ENCODE measurements at regions not wholly inside any gene's neighbourhood (a gene's known extent, or its start where the extent isn't known, plus 50 kb on each side); places are given as distances from the start of the nearest gene placed in this dataset.
"Not testable (repeated sequence)": the region's sequence is repeated elsewhere in the genome, so short reads cannot be mapped to it uniquely, and the experiment has no call there.

DNA sequence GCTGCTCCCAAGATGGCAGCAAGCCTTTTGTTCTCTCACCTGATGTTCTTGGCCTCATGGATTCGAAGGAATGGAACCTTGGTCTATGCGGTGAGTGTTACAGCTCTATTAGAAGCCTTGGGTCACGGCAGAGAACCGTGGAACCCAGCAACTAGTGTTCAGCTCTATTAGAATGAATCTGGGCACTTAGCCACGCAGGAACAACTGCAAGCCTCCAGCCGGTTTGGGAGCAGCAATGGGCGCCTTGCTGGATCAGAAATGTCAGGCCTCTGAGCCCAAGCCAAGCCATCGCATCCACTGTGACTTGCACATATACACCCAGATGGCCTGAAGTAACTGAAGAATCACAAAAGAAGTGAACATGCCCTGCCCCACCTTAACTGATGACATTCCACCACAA, 1100.7 kb upstream of the PRR20A start:
- Mint-ChIP-seq H3K27me3 (no peaks in the 10 kb centered on the region), H3K4me1 (no peaks in the 10 kb centered on the region), H3K4me3 (no peak overlapping the region), H3K9me3 (peaks cover 18% of the 10 kb centered on the region), H3K27ac (no peak overlapping the region), H3K36me3 (ENCODE audit: low read depth) (no peaks in the 10 kb centered on the region)
- ATAC-seq (replicated peaks) = no peak

DNA sequence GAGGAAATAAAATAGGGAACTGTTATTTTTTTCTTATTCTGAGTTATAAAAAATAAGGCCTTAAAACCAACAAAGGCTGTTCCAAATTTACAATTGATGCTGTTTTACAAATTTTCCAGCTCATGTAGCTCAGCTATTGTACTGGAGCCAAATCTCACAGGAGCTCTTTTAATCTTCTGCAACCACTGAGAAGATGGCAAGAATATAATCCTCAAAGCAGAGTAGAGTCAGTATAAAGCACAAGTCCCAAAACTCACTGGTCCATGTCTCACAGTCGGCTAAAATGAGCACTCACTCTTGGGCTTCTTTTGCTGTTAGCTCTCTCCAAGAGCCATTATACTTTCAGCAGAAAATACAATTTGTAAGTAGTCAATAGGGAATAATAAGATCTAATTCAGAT, 1074.4 kb upstream of the PRR20A start:
- no peak for ATAC-seq (replicated peaks)
- Mint-ChIP-seq H3K27ac (no peak overlapping the region), H3K4me1 (no peaks in the 10 kb centered on the region)

DNA sequence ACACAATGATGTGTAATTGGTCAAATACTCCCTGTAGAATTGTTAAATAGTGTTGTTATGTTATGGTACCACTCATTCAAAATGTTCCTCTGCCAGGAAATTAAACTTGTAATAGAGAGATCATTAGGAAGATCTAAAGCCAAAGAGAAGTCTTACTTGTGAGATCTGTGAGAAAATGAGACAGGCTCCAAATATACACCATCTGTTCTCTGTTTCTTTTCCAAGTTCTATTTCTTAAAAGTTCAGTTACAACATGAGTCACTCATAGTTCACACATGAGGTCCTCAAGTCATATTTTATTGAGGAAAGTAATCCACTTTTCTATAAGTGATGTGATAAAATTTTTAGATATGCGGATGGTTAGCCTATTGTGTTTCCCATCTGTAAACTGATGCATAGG, 1038.1 kb upstream of the PRR20A start:
- peaks cover 13% of the 10 kb centered on the region for H3K9me3 Mint-ChIP-seq
- no peaks in the 10 kb centered on the region for H3K36me3 Mint-ChIP-seq (ENCODE audit: low read depth)
- no peaks in the 10 kb centered on the region for H3K4me1 Mint-ChIP-seq
- no peak overlapping the region for H3K4me3 Mint-ChIP-seq
- H3K27ac Mint-ChIP-seq = no peak overlapping the region
- ATAC-seq (replicated peaks) = no peak
- H3K27me3 Mint-ChIP-seq = no peaks in the 10 kb centered on the region

More for the DNA sequence above, 1074.4 kb upstream of the PRR20A start:
- Mint-ChIP-seq H3K4me3 (no peak overlapping the region), H3K9me3 (peaks cover 6% of the 10 kb centered on the region), H3K36me3 (ENCODE audit: low read depth) (no peaks in the 10 kb centered on the region), H3K27me3 (no peaks in the 10 kb centered on the region)

DNA sequence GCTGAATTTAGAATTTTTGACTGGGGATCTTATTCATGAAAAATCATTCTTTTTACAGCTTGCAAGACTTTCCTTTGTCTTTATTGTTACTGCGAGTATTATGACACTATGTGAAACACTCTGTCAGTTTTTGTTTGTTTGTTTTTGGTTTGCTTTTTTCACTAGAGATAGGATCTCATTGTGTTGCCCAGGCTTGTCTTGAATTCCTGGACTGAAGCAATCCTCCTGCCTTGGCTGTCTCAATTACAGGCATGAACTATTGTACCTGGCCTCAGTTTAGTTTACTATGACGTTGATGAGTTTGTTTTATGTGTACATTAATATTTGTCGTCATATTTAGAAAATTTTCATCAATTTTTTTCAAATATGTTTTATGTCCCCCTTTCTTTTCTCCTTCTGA, 1030.0 kb upstream of the PRR20A start:
- no peak for ATAC-seq (replicated peaks)
- Mint-ChIP-seq H3K9me3 (peaks cover 13% of the 10 kb centered on the region), H3K4me1 (no peaks in the 10 kb centered on the region), H3K27ac (no peak overlapping the region), H3K4me3 (no peak overlapping the region), H3K36me3 (ENCODE audit: low read depth) (no peaks in the 10 kb centered on the region), H3K27me3 (no peaks in the 10 kb centered on the region)

DNA sequence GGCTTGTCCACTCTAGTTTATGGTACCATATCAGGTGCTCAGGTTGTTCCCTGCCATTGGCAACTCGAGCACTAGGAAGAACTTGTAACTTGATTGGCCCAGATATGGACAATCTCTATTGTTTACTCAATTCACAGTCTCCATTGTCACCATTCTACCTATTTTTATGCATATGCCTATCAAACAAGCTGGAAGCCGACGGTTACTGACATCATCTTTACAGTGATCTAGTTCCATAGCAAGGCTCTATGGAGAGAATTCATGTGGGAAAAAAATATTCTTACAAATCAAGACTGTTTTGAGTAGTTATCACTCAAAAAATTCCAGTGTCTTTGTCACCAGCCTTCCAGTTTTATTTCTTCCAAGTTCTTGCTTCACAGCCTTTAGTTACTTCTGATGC, 1006.2 kb upstream of the PRR20A start:
- Mint-ChIP-seq H3K9me3 (peaks cover 2% of the 10 kb centered on the region), H3K4me1 (no peaks in the 10 kb centered on the region), H3K27ac (no peak overlapping the region), H3K4me3 (no peak overlapping the region), H3K36me3 (ENCODE audit: low read depth) (no peaks in the 10 kb centered on the region), H3K27me3 (no peaks in the 10 kb centered on the region)
- no peak for ATAC-seq (replicated peaks)

DNA sequence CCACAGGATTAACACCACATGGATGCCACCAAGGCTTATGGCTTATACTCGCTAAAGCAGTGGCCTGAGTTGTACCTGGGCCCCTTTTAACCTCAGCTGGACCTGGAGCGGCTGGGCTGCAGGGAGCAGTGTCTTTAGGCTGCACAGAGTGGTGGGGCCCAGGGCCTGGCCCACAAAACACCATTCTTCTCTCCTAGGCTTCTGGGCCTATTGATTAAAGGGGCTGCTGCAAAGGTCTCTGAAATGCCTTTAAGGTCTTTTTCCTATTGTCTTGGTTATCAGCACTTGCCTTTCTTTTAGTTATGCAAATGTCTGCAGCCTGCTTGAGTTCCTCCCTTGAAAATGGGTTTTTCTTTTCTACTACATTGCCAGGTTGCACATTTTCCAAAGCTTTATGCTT, 973.9 kb upstream of the PRR20A start:
- Mint-ChIP-seq H3K36me3 (ENCODE audit: low read depth) (no peaks in the 10 kb centered on the region), H3K27me3 (no peaks in the 10 kb centered on the region), H3K27ac (no peak overlapping the region), H3K4me3 (no peak overlapping the region), H3K9me3 (peaks cover 13% of the 10 kb centered on the region), H3K4me1 (no peaks in the 10 kb centered on the region)
- no peak for ATAC-seq (replicated peaks)

DNA sequence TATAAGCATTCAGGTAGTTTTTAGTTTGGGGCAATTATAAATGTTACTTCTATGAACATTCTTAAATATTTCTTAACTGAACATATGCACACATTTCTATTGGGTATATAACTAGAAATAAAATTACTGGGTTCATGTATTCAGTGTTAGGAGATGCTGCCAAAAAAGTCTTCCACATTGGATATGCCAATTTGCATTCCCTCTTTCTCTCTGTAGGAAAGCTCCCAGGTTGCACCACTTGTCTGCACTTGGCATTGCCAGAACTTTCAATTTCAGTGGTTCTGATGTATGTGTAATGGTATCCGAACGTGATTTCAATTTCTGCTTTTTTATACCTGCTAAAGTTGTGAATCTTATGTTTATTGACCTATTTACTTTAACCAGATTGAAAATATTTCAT, 972.1 kb upstream of the PRR20A start:
- Mint-ChIP-seq H3K4me1 (no peaks in the 10 kb centered on the region), H3K36me3 (ENCODE audit: low read depth) (no peaks in the 10 kb centered on the region), H3K27ac (no peak overlapping the region), H3K27me3 (no peaks in the 10 kb centered on the region), H3K9me3 (peaks cover 18% of the 10 kb centered on the region), H3K4me3 (no peak overlapping the region)
- ATAC-seq (replicated peaks) = no peak

DNA sequence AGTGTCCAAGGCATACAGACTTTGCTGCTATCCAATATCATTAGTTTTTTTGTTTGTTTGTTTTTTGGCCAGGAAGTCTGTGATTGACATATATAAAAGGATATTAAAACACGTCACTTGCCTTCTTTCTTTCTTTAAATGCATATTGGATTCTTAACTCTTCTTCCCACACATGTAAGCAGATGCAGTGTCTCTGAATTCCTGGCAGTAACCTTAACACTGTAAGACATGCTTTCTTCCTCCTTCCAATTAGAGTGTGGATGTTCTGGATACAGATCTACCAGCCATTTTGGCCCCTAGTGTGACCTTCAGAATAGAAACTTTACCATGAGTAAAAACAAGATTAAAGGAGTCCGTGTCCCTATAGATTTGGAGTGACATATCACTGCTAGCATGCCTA, 967.4 kb upstream of the PRR20A start:
- H3K36me3 Mint-ChIP-seq (ENCODE audit: low read depth) = no peaks in the 10 kb centered on the region
- no peaks in the 10 kb centered on the region for H3K4me1 Mint-ChIP-seq
- ATAC-seq (replicated peaks) = no peak
- peaks cover 19% of the 10 kb centered on the region for H3K9me3 Mint-ChIP-seq
- no peak overlapping the region for H3K27ac Mint-ChIP-seq
- no peak overlapping the region for H3K4me3 Mint-ChIP-seq
- no peaks in the 10 kb centered on the region for H3K27me3 Mint-ChIP-seq

DNA sequence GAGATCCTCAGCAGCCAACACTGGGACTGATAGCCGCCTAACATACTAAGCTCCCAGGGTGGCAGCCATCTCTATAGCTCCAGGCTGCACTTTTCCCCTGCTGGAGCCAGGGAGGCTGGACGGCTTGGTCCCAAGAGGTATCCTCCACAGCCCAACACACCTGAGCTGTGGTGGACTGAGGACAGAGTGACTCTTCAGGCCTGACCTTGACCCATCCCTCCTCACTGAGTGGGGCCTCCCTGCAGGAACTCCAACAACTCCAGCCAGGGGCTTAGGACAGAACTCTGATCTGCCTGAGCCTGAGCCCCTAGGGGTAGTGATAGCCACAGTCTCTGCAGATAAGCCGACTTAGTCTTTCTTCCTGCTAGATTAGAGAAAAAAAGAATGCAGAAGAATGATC, 958.1 kb upstream of the PRR20A start:
- no peak for ATAC-seq (replicated peaks)
- Mint-ChIP-seq H3K9me3 (peaks cover 21% of the 10 kb centered on the region), H3K36me3 (ENCODE audit: low read depth) (no peaks in the 10 kb centered on the region), H3K4me1 (no peaks in the 10 kb centered on the region), H3K27ac (no peak overlapping the region), H3K4me3 (no peak overlapping the region), H3K27me3 (no peaks in the 10 kb centered on the region)

DNA sequence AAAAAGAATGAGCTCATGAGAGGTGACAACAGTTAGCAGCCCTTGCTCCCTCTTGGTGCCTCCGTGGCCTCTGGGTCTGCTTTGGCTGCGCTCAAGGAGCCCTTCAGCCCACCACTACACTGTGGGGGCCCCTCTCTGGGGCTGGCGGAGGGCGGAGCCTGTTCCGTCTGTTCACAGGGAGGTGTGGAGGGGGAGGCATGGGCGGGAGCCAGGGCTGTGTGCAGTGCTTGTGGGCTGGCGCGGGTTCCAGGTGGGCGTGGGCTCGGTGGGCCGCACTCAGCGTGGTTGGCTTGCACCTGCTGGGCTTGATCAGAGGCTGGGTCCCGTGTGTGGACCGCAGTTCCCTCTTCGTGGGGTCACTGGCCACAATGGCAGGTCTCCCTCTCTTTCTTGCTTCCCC, 953.4 kb upstream of the PRR20A start:
- H3K4me3 Mint-ChIP-seq = no peak overlapping the region
- no peak overlapping the region for H3K27ac Mint-ChIP-seq
- H3K36me3 Mint-ChIP-seq (ENCODE audit: low read depth) = no peaks in the 10 kb centered on the region
- H3K9me3 Mint-ChIP-seq = peaks cover 14% of the 10 kb centered on the region
- no peaks in the 10 kb centered on the region for H3K27me3 Mint-ChIP-seq
- no peaks in the 10 kb centered on the region for H3K4me1 Mint-ChIP-seq
- ATAC-seq (replicated peaks) = no peak

DNA sequence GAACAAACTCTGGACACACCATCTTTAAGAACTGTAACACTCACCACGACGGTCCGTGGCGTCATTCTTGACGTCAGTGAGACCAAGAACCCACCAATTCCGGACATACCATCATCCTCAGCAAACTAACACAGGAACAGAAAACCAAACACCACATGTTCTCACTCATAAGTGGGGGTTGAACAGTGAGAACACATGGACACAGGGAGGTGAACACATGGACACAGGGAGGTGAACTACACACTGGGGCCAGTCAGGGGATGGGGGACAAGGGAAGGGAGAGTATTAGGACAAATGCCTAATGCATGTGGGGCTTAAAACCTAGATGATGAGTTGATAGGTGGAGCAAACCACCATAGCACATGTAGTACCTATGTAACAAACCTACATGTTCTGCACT, 952.1 kb upstream of the PRR20A start:
- not testable (repeated sequence) for H3K4me1 Mint-ChIP-seq; H3K36me3 Mint-ChIP-seq (ENCODE audit: low read depth); H3K27ac Mint-ChIP-seq; ATAC-seq (replicated peaks); H3K27me3 Mint-ChIP-seq; H3K9me3 Mint-ChIP-seq; H3K4me3 Mint-ChIP-seq

DNA sequence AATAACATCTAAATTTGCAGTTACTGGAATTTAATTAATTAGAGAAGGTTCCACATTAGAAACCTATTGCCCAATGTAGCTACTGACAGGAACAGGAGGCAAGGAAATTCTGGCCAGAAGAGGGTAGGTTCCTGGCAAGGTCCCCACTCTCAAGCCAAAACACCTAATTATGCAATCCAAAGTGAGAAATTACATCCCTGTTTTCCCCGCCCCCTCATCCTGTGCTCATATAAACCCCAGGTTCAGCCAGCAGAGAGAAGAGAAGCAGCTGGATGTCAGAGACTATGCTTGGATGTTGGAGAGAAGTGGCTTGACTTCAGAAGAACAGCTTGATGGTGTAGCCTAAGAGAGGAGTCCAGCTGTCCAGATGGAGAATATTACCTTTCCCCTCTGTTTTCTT, 951.3 kb upstream of the PRR20A start:
- no peak overlapping the region for H3K27ac Mint-ChIP-seq
- no peaks in the 10 kb centered on the region for H3K4me1 Mint-ChIP-seq
- ATAC-seq (replicated peaks) = no peak
- peaks cover 5% of the 10 kb centered on the region for H3K9me3 Mint-ChIP-seq
- H3K36me3 Mint-ChIP-seq (ENCODE audit: low read depth) = no peaks in the 10 kb centered on the region
- H3K27me3 Mint-ChIP-seq = no peaks in the 10 kb centered on the region
- H3K4me3 Mint-ChIP-seq = no peak overlapping the region

DNA sequence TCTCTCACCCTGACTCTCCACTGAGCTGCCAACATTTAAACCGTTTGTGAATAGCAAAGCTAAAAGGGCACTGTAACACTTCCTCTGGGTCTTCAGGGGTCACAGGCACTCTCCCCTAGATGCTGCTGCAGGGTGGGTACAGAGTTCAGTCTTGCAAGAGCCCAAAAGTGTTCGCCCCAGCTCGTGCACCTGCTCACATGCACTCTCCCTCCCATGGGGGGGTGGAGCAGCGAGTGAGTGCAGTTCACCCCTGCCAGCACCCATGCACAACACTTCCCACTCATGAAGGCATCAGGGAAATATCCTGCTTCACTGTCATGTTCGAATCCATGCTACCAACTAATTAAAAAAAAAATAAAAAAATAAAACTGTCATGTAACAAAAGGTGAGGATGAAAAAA, 950.7 kb upstream of the PRR20A start:
- H3K9me3 Mint-ChIP-seq = peaks cover 5% of the 10 kb centered on the region
- no peak for ATAC-seq (replicated peaks)
- H3K27me3 Mint-ChIP-seq = no peaks in the 10 kb centered on the region
- H3K4me1 Mint-ChIP-seq = no peaks in the 10 kb centered on the region
- H3K4me3 Mint-ChIP-seq = no peak overlapping the region
- no peaks in the 10 kb centered on the region for H3K36me3 Mint-ChIP-seq (ENCODE audit: low read depth)
- H3K27ac Mint-ChIP-seq = no peak overlapping the region

DNA sequence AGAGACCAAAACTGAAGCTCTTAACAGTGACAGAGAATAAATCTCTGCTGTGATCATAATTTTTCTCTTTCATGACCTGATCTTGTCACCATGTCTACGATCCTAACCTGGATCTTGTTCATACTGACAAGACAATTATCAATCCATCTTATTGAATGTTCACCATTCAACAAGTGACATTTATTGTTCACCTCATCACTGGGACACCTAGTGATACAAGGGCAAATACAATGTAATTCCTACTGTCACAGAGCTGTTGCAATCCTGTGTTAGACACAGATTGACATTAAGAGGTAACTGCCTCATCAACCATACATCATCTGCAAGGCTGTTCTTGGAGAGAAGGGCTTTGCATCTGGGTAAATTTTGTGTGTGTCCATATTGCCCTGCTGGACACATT, 942.4 kb upstream of the PRR20A start:
- Mint-ChIP-seq H3K9me3 (peaks cover 11% of the 10 kb centered on the region), H3K36me3 (ENCODE audit: low read depth) (no peaks in the 10 kb centered on the region), H3K27me3 (no peaks in the 10 kb centered on the region), H3K4me1 (no peaks in the 10 kb centered on the region), H3K27ac (no peak overlapping the region), H3K4me3 (no peak overlapping the region)
- ATAC-seq (replicated peaks) = no peak

DNA sequence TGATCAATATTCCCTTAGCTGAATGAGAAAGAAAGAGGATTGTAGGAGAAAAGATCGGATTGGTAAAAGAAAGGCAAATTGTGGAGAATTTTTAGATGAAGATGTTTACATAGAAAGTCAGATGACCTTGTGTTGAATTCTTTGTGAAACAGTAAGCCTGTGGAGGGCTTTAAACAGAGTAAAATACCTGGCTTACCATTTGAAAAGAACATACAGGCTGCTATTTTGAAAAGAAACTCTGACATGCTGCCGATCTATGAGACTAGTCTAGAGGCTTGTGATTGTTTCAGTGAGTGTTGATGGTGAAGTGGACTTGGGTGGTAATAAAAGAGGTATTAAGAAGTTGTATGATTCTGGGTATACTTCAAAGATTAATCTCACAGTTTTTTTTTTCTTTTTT, 938.9 kb upstream of the PRR20A start:
- H3K27ac Mint-ChIP-seq = no peak overlapping the region
- no peaks in the 10 kb centered on the region for H3K36me3 Mint-ChIP-seq (ENCODE audit: low read depth)
- no peaks in the 10 kb centered on the region for H3K4me1 Mint-ChIP-seq
- H3K27me3 Mint-ChIP-seq = no peaks in the 10 kb centered on the region
- peaks cover 7% of the 10 kb centered on the region for H3K9me3 Mint-ChIP-seq
- ATAC-seq (replicated peaks) = no peak
- H3K4me3 Mint-ChIP-seq = no peak overlapping the region

DNA sequence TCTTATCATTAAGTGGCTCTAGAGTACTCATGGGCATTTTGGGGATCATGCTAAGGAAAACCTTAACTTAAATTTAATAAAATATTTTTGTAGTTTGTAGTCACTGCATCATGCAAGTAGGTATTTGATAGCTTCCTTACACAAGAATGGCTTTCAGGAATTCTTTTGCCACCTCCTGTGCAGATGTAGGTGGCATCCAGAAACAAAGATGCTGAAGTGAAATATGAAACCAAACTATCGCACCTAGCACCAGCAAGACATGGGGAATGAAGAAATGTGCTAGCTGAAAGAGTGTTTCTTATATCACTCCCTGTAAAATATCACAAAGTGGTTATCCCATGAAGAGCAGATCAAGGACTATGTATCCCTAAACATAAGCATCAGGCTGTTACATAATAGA, 924.5 kb upstream of the PRR20A start:
- H3K4me1 Mint-ChIP-seq = no peaks in the 10 kb centered on the region
- peaks cover 9% of the 10 kb centered on the region for H3K9me3 Mint-ChIP-seq
- no peaks in the 10 kb centered on the region for H3K36me3 Mint-ChIP-seq (ENCODE audit: low read depth)

More for the DNA sequence above, 924.5 kb upstream of the PRR20A start:
- ATAC-seq (replicated peaks) = no peak
- H3K27ac Mint-ChIP-seq = no peak overlapping the region
- no peak overlapping the region for H3K4me3 Mint-ChIP-seq
- no peaks in the 10 kb centered on the region for H3K27me3 Mint-ChIP-seq

Measured in activated T-helper 17 cell treated with anti-CD3 and anti-CD28 coated beads, Interleukin-2, amount 50 U/mL, for 72 hours (primary cell).